A673 (cell line): ENCODE measurements at regions not wholly inside any gene's neighbourhood (a gene's known extent, or its start where the extent isn't known, plus 50 kb on each side); places are given as distances from the start of the nearest gene placed in this dataset.

Experiments used
- EZH2 ChIP-seq: fragments of 200-600 bp; sonication (generic); IDR thresholded peaks from 2 replicates; pipeline ENCODE4 v1.6.1; 2017; ENCODE audit warnings: borderline replicate concordance, low read depth, mild to moderate bottlenecking, mixed read lengths, antibody characterized with exemption, low read length; ENCODE audit not compliant: poor library complexity, severe bottlenecking
- TF ChIP-seq, protein P1 (sequence below): fragments of 300-800, 200-600 bp; sonication (generic); conservative IDR thresholded peaks from 2 replicates; pipeline ENCODE4 v1.5.1; 2017; ENCODE audit warnings: low read depth, mild to moderate bottlenecking, antibody characterized with exemption, low read length, moderate library complexity, mixed read lengths

- TF ChIP-seq, protein P1, sequence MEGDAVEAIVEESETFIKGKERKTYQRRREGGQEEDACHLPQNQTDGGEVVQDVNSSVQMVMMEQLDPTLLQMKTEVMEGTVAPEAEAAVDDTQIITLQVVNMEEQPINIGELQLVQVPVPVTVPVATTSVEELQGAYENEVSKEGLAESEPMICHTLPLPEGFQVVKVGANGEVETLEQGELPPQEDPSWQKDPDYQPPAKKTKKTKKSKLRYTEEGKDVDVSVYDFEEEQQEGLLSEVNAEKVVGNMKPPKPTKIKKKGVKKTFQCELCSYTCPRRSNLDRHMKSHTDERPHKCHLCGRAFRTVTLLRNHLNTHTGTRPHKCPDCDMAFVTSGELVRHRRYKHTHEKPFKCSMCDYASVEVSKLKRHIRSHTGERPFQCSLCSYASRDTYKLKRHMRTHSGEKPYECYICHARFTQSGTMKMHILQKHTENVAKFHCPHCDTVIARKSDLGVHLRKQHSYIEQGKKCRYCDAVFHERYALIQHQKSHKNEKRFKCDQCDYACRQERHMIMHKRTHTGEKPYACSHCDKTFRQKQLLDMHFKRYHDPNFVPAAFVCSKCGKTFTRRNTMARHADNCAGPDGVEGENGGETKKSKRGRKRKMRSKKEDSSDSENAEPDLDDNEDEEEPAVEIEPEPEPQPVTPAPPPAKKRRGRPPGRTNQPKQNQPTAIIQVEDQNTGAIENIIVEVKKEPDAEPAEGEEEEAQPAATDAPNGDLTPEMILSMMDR, result no peak
- no peak for TF ChIP-seq EZH2
Measured at GRCh38 chr11:115678942-115679341, 174.7 kb upstream of the CADM1 start.
